ENCODE measurements at regions not wholly inside any gene's neighbourhood (a gene's known extent, or its start where the extent isn't known, plus 50 kb on each side); places are given as distances from the start of the nearest gene placed in this dataset.

GRCh38 chr19:30935146-30935545, 414.1 kb downstream of the TSHZ3 start:
- TF ChIP-seq ZNF384 (IDR thresholded peaks at IDR 0.05) (no peak), TARDBP (IDR thresholded peaks at IDR 0.05) (no peak), HDGF (IDR thresholded peaks at IDR 0.05; ENCODE audit: borderline replicate concordance) (no peak), BHLHE40 (IDR thresholded peaks at IDR 0.05; ENCODE audit: borderline replicate concordance) (no peak), ELF4 (IDR thresholded peaks at IDR 0.05) (no peak), SUZ12 (IDR thresholded peaks at IDR 0.05) (no peak), FOXM1 (IDR thresholded peaks at IDR 0.05; ENCODE audit: borderline replicate concordance) (no peak), SP1 (IDR thresholded peaks at IDR 0.05) (no peak)

Data from HEK293T (cell line).